ENCODE measurements at regions not wholly inside any gene's neighbourhood (a gene's known extent, or its start where the extent isn't known, plus 50 kb on each side); places are given as distances from the start of the nearest gene placed in this dataset.

DNA sequence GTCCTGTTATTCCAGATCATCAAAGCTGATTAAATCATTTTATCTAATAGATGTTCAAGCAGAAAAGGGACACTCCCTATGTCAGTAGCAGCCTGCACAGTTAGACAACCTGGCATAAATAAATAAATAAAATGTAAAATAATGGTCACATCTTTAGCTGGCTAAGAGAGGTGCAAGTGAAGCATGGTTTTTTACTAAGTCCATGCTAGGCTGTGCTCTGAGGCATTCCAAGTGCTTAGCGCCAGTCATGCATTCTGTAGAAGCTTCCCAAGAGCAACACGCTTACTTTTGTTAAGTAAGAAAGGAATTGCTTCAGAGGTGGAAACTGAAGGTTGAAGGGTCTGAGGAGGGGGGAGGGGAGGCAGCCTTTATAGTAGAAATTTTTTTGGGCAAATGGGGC is 351.2 kb downstream of the CDH2 start:
- DNase-seq = no peak

GRCh38 chr18:27824841-27825681 is 351.9 kb downstream of the CDH2 start:
- DNase-seq = no peak

DNA sequence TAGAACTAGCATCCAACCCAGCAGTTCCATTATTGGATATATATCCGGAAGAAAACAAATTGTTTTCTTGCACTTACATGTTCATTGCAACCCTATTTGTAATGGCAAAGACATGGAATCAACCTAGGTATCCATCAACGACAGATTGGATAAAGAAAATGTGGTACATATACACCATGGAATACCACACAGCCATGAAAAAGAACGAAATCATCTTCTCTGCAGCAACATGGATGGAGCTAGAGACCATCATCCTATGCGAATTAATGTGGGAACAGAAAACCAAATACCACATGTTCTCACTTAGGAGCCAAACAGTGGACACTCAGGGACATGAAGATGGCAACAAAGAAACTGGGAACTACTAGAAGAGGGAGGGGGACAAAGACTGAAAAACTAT is 352.7 kb downstream of the CDH2 start:
- no peak for DNase-seq

DNA sequence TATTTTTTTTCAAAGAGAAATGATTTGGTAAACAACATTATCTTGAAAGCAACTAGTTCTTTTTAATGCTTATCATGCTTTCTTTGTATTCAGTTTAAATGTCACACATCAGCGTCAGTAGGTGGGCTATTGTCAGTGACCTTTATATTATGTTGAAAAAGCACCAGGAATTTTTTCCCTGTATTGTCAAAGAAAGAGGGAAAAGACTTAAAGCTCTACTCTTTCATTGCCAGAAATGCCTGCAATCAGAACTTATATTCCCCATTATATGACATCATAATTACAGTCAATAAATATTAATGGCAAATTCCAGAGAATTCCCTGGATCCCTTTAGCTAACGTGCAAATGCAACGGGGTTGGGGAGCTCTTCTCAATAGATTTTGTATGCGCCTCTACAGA is 353.9 kb downstream of the CDH2 start:
- no peak for DNase-seq

DNA sequence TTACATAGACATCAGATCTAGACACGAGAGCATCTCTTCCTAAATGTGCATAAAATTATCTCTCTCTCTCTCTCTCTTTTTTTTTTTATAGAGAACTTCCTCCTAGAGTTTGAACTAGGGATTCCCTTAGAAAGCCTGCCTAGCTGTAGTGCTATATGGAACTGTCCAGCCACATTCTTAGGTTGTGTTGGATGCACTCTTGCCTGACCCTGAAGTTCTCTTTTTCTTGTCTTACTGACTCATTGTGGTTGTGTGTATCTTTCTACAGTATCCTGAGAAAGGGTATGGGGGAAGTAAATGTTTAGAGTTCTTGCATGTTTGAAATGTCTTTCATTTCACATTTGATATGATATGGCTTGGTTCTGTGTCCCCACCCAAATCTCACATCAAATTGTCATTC is 368.2 kb downstream of the CDH2 start:
- DNase-seq = no peak

DNA sequence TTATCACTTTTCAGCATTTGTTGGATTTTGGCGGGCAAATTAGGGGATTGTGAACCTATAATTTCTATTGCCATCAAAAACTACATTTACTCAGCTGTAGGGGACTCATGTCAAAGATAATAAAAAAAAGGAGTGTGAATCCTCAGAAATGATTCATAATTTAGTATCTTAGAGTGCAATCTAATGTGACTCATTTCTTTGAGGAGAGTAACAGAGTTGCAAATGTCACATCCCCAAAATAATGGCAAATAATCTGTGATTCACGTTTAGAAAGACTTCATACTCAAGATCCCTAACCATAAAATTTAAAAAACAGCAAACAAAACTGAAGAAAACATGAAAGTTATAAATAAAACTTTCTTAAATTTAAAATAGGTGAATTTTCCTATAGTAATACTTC is 373.0 kb downstream of the CDH2 start:
- DNase-seq = no peak

DNA sequence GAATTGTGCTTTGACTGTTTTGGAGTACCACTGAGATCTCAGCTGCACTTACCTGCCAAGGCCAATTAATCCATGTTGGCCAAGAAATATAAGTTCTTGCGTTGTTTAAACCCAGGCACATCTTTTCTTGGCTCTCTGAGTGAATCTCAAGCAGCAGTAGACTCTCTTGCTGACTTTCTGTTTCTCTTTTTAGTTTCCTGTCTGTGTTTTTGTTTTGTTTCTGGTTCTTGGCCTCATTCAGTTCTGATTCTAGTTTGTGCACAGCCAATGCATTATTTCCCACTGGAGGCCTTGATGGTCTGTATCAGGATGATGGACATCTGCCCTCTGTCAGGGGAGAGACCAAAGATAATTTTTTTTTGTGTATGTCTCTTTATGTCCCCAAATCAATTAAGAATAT is 379.4 kb downstream of the CDH2 start:
- DNase-seq = no peak

DNA sequence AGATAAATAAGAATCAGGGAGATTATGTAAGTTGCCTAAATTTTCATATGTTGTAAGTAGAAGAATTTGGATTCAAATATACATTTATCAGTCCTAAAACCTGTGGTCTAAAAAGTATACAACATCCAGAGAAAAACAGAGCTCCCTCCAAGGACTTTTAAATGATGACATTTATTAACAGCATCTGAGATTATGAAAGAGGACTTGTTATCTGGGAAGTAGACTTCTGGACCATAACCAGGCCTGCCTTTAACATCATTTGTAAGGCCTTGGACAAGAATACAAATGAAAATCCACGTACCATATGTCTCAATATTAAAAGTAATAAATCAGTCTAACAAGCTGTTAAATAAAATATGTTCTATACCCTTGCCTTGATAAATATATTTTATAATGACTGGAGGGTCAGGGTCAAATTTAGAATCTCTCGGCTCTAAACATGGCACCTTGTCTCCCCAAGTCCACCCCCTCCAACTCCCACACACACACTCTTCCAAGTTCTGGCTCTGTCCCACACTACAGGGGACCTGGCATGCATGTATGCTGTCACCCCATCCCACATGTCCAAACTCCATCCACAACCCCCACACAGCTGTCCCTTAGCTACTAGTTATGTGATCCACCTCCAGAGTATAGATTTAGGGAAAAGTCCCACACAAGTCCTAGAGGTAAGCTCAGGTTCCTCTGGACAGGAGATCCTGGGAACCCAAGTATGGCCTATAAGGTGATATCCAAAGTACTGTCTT is 382.6 kb downstream of the CDH2 start:
- DNase-seq = no peak

GRCh38 chr18:27793013-27793785 is 383.7 kb downstream of the CDH2 start:
- no peak for DNase-seq

DNA sequence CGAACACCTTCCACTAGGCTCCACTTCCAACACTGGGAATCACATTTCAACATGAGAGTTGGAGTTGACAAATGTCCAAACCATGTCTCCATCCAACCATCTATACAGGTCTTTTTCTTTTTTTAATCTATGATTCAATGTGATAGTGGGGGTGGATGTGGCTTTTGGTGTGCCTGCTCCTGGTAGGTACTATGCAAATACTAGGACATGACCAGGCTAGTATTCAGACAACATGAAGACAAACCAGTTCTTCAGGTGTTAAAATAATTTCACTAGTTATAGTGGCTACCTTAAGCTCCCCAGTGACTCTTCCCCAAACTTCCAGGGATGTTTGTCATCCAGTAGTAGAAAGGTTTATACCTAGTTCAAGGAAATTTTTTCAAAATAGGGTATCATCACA is 387.5 kb downstream of the CDH2 start:
- DNase-seq = no peak

GRCh38 chr18:27787547-27787946 is 389.4 kb downstream of the CDH2 start:
- DNase-seq = no peak

GRCh38 chr18:27785815-27786471 is 391.0 kb downstream of the CDH2 start:
- DNase-seq = no peak

DNA sequence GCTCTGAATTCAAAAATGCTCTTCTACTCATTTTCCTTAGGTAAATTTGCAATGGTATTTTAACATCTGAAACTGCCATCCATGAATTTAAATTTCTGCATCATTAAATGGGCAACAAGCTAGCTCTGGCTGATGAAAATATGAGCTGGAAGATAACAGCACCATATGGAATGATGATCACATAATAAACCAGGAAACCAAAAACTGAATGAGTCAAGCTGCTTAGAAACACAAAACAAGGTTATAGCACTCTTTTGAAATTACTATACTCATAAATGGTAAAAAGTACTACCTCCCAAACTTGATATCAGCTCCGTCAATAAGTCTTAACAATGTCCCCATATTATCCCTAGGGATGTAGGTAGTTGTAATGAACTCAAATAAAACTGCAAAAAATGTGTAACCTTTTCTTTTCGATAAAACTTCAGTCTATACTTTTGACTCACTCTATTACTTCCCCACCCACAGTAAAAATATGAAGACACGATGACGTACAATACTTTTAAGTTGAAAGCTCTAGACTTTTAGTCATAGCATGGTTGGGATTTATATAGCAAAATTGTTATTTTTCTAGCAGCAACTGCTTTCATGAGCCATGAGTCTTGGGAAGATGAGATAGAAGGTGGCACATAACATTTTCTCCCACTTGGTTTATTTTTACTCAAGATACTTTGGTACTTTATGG is 396.7 kb downstream of the CDH2 start:
- DNase-seq = no peak

DNA sequence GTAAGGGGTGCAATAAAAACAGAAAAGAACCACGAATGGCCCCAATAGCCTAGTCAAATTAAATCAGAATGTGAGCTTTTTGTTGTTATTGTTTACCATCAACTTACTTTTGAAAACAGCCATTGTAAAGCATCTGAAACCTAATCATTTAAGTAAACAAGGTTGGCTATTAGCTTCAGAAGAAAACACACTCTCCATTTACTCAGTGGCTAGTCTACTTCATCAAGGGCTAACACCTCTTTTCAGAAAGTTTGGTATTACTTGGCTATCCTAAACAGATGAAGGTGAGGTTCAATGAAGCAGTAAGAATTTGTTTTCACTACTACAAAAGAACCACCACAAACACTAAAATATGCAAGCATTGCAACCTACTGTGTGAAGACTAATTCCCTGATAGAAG is 398.0 kb downstream of the CDH2 start:
- DNase-seq = no peak

DNA sequence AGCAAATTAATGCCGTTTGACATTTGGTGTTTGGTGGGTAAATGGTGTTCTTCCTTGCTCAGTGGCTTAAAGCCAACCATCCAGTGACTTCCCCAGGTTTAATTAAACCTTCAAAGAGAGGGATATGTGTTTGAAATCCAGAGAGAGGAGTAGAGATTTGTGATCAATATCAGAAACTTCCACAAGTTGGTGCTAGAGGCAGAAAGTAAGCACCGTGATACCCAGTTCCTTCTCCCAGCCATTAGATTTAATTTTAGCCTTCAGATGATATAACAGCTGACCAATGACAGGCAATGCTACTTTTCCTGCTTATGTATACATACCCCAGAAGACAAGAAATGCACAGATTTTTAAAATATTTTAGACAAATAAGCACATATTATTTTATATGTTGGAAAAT is 398.5 kb downstream of the CDH2 start:
- DNase-seq = no peak

- no peak for DNase-seq
These were observed 404.8 kb downstream of the CDH2 start for GRCh38 chr18:27772081-27772480.

DNA sequence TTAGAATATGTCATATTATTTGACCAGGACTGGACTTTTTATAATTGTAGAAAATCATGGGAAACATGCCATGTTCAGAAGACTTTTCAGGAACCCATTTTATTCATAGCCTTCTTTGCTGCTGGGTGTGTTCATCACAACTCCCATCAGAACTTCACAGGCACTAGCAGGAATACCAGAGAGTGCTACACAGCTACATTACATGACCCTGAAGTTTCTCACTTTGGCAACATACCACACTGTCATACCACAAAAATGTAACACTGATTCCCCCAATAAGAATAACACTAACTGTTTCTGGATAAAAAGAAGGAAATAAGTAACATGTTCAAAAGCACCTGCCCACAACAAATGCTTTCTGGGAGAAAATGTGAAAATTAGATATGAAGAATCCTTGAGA is 405.4 kb downstream of the CDH2 start:
- no peak for DNase-seq

DNA sequence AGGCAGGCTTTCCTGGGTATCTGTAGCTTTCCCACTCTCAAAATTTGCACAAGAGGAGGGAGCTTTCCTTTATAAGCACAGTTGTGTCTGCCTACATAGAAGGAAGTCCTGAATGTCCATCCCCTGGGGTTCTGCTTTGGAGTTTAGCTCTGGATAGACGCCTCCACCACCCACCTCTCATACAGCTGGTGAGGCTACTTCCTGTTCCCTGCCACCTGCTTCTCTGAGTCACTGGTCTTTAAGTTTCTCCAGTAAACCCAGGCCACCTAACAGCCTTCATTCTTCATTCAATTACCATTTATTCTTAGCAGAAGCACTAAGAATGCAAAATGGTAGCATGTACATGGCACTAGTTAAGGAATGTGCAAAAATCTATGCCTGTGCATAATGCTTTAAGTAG is 407.8 kb downstream of the CDH2 start:
- no peak for DNase-seq

DNA sequence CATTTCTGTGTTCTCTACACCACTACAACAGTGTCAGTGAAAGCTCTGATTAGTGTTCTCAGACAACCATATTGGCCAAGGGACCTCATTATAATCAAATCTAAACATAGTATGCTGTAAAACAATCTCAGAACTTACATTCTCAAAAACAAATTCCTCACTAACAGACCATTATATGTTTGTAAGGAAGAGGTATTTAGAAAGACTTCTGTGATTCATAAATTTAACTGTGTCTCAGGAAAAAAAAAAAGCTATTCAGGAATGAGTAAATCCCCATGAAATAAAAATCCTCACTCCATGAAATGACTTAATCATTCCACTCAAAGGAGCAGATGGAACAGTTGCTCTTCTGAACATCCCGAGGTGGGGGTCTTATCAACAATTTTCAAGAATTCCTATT is 413.0 kb downstream of the CDH2 start:
- DNase-seq = no peak

DNA sequence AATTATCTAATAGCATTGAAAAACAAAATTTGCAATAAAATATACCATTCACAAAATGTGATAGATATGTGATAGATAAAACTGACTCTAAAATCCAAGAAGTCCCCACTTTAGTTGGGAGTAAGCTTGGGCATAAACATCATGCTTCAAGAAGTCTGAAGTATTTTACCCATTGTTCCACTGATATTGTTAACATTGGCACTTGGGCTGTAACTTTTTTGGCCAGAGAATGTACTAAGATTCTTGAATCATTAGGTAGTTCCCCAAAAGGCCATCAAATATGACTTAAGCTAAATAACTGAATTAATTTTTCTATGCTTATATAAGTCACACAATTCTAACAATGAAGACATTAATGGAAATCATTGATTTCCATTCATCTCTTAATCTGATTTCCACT is 413.6 kb downstream of the CDH2 start:
- DNase-seq = no peak

- DNase-seq = no peak
These were observed 414.9 kb downstream of the CDH2 start for GRCh38 chr18:27762054-27762453.

DNA sequence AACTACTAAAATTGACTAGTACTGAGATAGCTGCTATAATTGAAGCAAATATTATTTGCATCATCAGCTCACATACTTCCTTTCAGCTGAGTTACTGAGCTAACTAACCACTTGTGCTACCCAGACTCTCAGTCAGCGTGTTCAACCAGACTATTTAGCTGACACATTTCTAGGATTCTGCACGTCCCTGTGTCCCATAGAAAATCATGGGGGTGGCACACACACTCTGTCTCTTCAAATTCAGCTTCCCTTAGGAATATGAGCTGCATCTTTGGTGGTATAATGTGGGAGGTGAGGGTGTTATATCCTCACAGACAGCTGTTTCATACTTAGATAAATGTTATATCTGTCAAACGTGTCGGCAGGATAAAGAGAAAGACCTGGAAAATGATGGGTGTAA is 424.0 kb downstream of the CDH2 start:
- no peak for DNase-seq

DNA sequence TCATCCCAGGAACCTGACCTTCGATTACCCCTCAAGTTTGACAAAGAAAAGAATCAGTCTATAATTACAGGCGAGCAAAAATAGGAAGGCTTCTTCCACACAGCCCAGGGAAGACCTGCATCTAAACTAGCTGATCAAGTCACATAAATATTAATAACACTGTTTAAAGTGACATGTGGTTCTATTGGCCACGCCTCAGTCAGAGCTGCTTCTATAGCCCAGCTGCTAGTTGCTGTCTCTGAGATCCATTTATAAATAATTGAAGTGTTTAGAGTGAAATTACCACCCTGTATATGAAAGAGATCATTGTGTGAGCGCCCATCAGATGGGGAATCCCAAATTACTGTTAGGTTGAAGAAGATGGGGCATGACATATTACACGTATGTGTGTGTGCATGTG is 426.0 kb downstream of the CDH2 start:
- no peak for DNase-seq
